GM12891 (cell line): ENCODE measurements at regions not wholly inside any gene's neighbourhood (a gene's known extent, or its start where the extent isn't known, plus 50 kb on each side); places are given as distances from the start of the nearest gene placed in this dataset.

Experiments used
- PAX5 ChIP-seq: IDR thresholded peaks from 2 replicates; pipeline ENCODE4 v1.6.1; 2011; ENCODE audit warnings: low read length, moderate library complexity, mild to moderate bottlenecking; ENCODE audit not compliant: insufficient read depth, severe bottlenecking
- POLR2A ChIP-seq: IDR thresholded peaks from 2 replicates; pipeline ENCODE4 v1.6.1; 2011; ENCODE audit warnings: low read depth, low read length, control low read depth
- POLR2AphosphoS5 ChIP-seq: IDR thresholded peaks from 2 replicates; pipeline ENCODE4 v1.6.1; 2011; ENCODE audit warnings: low read depth, low read length, control low read depth
- SPI1 ChIP-seq: IDR thresholded peaks from 2 replicates; pipeline ENCODE4 v1.6.1; 2011; ENCODE audit warnings: low read depth, low read length, control low read depth
- TAF1 ChIP-seq: IDR thresholded peaks from 2 replicates; pipeline ENCODE4 v1.6.1; 2011; ENCODE audit warnings: low read depth, low read length, control low read depth

DNA sequence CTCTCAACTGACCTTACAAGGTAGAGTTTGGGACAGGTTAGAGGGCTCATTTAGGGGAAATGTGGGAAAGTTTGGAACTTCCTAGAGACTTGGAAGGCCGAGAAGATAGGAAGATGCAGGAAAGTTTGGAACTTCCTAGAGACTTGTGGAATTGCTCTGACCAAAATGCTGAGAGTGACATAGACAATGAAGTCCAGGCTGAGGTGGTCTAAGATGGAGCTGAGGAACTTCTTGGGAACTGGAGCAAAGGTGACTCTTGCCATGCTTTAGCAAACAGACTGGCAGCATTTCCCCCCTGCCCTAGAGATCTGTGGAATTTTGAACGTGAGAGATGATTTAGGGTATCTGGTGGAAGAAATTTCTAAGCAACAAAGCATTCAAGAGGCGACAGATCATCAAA is 258.9 kb upstream of the GULP1 start:
- TF ChIP-seq POLR2A (no peak), POLR2AphosphoS5 (no peak), PAX5 (no peak), TAF1 (no peak), SPI1 (no peak)
